CD4-positive, alpha-beta T cell (primary cell): ENCODE measurements at regions not wholly inside any gene's neighbourhood (a gene's known extent, or its start where the extent isn't known, plus 50 kb on each side); places are given as distances from the start of the nearest gene placed in this dataset.
"Not testable (repeated sequence)": the region's sequence is repeated elsewhere in the genome, so short reads cannot be mapped to it uniquely, and the experiment has no call there.

Experiments used
- ATAC-seq: fragments of 200-7000 bp; cut with Tn5 transposase; one replicate; pipeline ENCODE4 v1.10.0; 2022; ENCODE audit warnings: mild to moderate bottlenecking; ENCODE audit not compliant: poor library complexity
- CTCF ChIA-PET: fragments of 350-600 bp; sonication (Branson Sonifier 250); formaldehyde crosslinking; loops from one replicate; lab custom pipeline; 2021; ENCODE audit warnings: antibody characterized with exemption, inconsistent platforms; lab: Charles Lee
- POLR2A ChIA-PET: fragments of 350-600 bp; sonication (Branson Sonifier 250); formaldehyde crosslinking; loops from one replicate; lab custom pipeline; 2021; ENCODE audit warnings: antibody characterized with exemption, inconsistent platforms; lab: Charles Lee
- DNase-seq, 14 experiments: peaks; one replicate each; pipeline ENCODE4 v3.0.0-alpha.2; 2013 to 2020; ENCODE audit warnings: mixed read lengths in 2 of 14
- H3K27ac ChIP-seq, 2 donors: one replicate each; pipeline versions ENCODE4 v1.5.1 to v1.7.0; 2013; ENCODE audit warnings: low read length in 2 of 2, low read depth in 1 of 2, mild to moderate bottlenecking in 1 of 2
- H3K27me3 ChIP-seq, 2 experiments: 1 replicate in 1 of 2; 2 replicates in 1 of 2; pipeline versions ENCODE4 v1.6.1 to v1.7.0; 2013; ENCODE audit warnings: low read length in 2 of 2, control low read depth in 1 of 2, mild to moderate bottlenecking in 1 of 2, moderate library complexity in 1 of 2; ENCODE audit not compliant: insufficient read depth in 2 of 2, control insufficient read depth in 1 of 2
- H3K36me3 ChIP-seq: one replicate; pipeline ENCODE4 v1.6.1; 2013; ENCODE audit warnings: low read length, control low read depth; ENCODE audit not compliant: insufficient read depth
- H3K4me1 ChIP-seq: one replicate; pipeline ENCODE4 v1.6.1; 2013; ENCODE audit warnings: low read length, control low read depth; ENCODE audit not compliant: insufficient read depth
- H3K4me3 ChIP-seq: one replicate; pipeline ENCODE4 v1.5.1; 2013; ENCODE audit warnings: mild to moderate bottlenecking, low read length, moderate library complexity
- H3K9me3 ChIP-seq, 2 experiments: 1 replicate in 1 of 2; 2 replicates in 1 of 2; pipeline versions ENCODE4 v1.6.1 to v1.7.0; 2013; ENCODE audit warnings: low read length in 2 of 2, mild to moderate bottlenecking in 2 of 2, control low read depth in 1 of 2, moderate library complexity in 1 of 2; ENCODE audit not compliant: control insufficient read depth in 1 of 2, insufficient read depth in 1 of 2
- H3K27ac Mint-ChIP-seq: one replicate; pipeline ENCODE4 v1.8.0; 2020; ENCODE audit warnings: mixed read lengths
- H3K27me3 Mint-ChIP-seq: one replicate; pipeline ENCODE4 v1.8.0; 2021; ENCODE audit warnings: mixed read lengths
- H3K36me3 Mint-ChIP-seq: one replicate; pipeline ENCODE4 v1.8.0; 2021; ENCODE audit warnings: low read depth, mixed read lengths
- H3K4me1 Mint-ChIP-seq: one replicate; pipeline ENCODE4 v1.8.0; 2021; ENCODE audit warnings: low read depth, mixed read lengths
- H3K4me3 Mint-ChIP-seq: one replicate; pipeline ENCODE4 v1.8.0; 2020; ENCODE audit warnings: mild to moderate bottlenecking, mixed read lengths
- H3K9me3 Mint-ChIP-seq: one replicate; pipeline ENCODE4 v1.8.0; 2020; ENCODE audit warnings: mixed read lengths
- intact Hi-C, 2 experiments: fragments of 100-400 bp; cut with DNase I in 1 of 2; cut with micrococcal nuclease in 1 of 2; formaldehyde crosslinking; loops; one replicate each; pipeline versions ENCODE4 v1.15.1 to v1.9.0; 2023 to 2025; cut with DNase I, micrococcal nuclease

- H3K36me3 ChIP-seq, H3K4me3 Mint-ChIP-seq, intact Hi-C loops, H3K9me3 Mint-ChIP-seq, DNase-seq, H3K4me1 ChIP-seq, CTCF ChIA-PET, H3K27me3 ChIP-seq, H3K36me3 Mint-ChIP-seq, H3K27me3 Mint-ChIP-seq, H3K27ac ChIP-seq, ATAC-seq, H3K4me3 ChIP-seq, H3K27ac Mint-ChIP-seq, H3K4me1 Mint-ChIP-seq, POLR2A ChIA-PET, H3K9me3 ChIP-seq: not testable (repeated sequence)
These were observed 302.9 kb upstream of the ANKRD20A1 start for GRCh38 chr9:67555874-67556273.

DNA sequence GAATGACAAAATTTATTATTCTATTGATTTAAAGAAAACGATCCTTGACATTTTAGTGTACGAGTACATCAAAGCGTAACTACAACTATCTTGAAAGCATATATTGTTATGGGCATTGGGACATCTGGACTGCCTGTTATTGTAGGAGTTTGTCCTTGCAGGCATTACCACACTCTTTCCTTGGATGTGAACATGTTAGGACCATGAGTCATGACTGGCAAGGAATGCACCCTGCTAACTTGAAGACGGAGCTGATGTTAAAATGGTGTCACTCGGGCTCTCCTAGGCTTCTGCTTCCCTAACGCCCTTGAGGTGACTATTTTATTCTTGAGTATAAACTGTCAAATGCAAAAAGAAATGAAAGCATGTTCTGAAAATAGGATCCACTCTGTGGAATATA is 308.7 kb upstream of the ANKRD20A1 start:
- H3K9me3 ChIP-seq, H3K27ac Mint-ChIP-seq, H3K27me3 ChIP-seq, H3K4me1 Mint-ChIP-seq, H3K27me3 Mint-ChIP-seq, intact Hi-C loops, H3K36me3 ChIP-seq, H3K4me3 ChIP-seq, H3K27ac ChIP-seq, H3K4me3 Mint-ChIP-seq, POLR2A ChIA-PET, H3K4me1 ChIP-seq, H3K9me3 Mint-ChIP-seq, H3K36me3 Mint-ChIP-seq, DNase-seq, ATAC-seq, CTCF ChIA-PET: not testable (repeated sequence)

- H3K27me3 Mint-ChIP-seq, POLR2A ChIA-PET, H3K27ac ChIP-seq, ATAC-seq, intact Hi-C loops, DNase-seq, H3K27ac Mint-ChIP-seq, H3K27me3 ChIP-seq, H3K4me1 ChIP-seq, H3K4me3 ChIP-seq, CTCF ChIA-PET, H3K4me1 Mint-ChIP-seq, H3K4me3 Mint-ChIP-seq, H3K9me3 Mint-ChIP-seq, H3K36me3 ChIP-seq, H3K36me3 Mint-ChIP-seq, H3K9me3 ChIP-seq: not testable (repeated sequence)
These were observed 328.9 kb upstream of the ANKRD20A1 start for GRCh38 chr9:67529834-67530233.

- intact Hi-C loops, H3K4me3 Mint-ChIP-seq, H3K9me3 ChIP-seq, H3K27me3 Mint-ChIP-seq, DNase-seq, H3K27ac Mint-ChIP-seq, H3K4me1 Mint-ChIP-seq, POLR2A ChIA-PET, CTCF ChIA-PET, ATAC-seq, H3K27me3 ChIP-seq, H3K4me1 ChIP-seq, H3K36me3 ChIP-seq, H3K4me3 ChIP-seq, H3K27ac ChIP-seq, H3K36me3 Mint-ChIP-seq, H3K9me3 Mint-ChIP-seq: not testable (repeated sequence)
These were observed 341.8 kb upstream of the ANKRD20A1 start for GRCh38 chr9:67516938-67517337.

GRCh38 chr9:67514587-67514986 is 344.1 kb upstream of the ANKRD20A1 start:
- H3K36me3 Mint-ChIP-seq, intact Hi-C loops, ATAC-seq, POLR2A ChIA-PET, H3K36me3 ChIP-seq, H3K9me3 ChIP-seq, DNase-seq, H3K27ac Mint-ChIP-seq, H3K4me1 Mint-ChIP-seq, CTCF ChIA-PET, H3K4me1 ChIP-seq, H3K27me3 ChIP-seq, H3K4me3 Mint-ChIP-seq, H3K9me3 Mint-ChIP-seq, H3K4me3 ChIP-seq, H3K27ac ChIP-seq, H3K27me3 Mint-ChIP-seq: not testable (repeated sequence)

GRCh38 chr9:67503728-67504369 is 354.9 kb upstream of the ANKRD20A1 start:
- H3K9me3 ChIP-seq, H3K4me3 ChIP-seq, DNase-seq, H3K36me3 ChIP-seq, CTCF ChIA-PET, H3K4me3 Mint-ChIP-seq, H3K27ac ChIP-seq, H3K9me3 Mint-ChIP-seq, H3K27ac Mint-ChIP-seq, H3K36me3 Mint-ChIP-seq, POLR2A ChIA-PET, H3K4me1 Mint-ChIP-seq, ATAC-seq, intact Hi-C loops, H3K27me3 Mint-ChIP-seq, H3K4me1 ChIP-seq, H3K27me3 ChIP-seq: not testable (repeated sequence)

- H3K27ac Mint-ChIP-seq, DNase-seq, H3K27me3 ChIP-seq, POLR2A ChIA-PET, CTCF ChIA-PET, H3K4me3 Mint-ChIP-seq, H3K4me1 ChIP-seq, H3K9me3 Mint-ChIP-seq, ATAC-seq, H3K4me3 ChIP-seq, intact Hi-C loops, H3K4me1 Mint-ChIP-seq, H3K9me3 ChIP-seq, H3K27ac ChIP-seq, H3K36me3 Mint-ChIP-seq, H3K36me3 ChIP-seq, H3K27me3 Mint-ChIP-seq: not testable (repeated sequence)
These were observed 366.7 kb upstream of the ANKRD20A1 start for GRCh38 chr9:67492028-67492427.
